ENCODE measurements at regions not wholly inside any gene's neighbourhood (a gene's known extent, or its start where the extent isn't known, plus 50 kb on each side); places are given as distances from the start of the nearest gene placed in this dataset.
"Not testable (repeated sequence)": the region's sequence is repeated elsewhere in the genome, so short reads cannot be mapped to it uniquely, and the experiment has no call there.

DNA sequence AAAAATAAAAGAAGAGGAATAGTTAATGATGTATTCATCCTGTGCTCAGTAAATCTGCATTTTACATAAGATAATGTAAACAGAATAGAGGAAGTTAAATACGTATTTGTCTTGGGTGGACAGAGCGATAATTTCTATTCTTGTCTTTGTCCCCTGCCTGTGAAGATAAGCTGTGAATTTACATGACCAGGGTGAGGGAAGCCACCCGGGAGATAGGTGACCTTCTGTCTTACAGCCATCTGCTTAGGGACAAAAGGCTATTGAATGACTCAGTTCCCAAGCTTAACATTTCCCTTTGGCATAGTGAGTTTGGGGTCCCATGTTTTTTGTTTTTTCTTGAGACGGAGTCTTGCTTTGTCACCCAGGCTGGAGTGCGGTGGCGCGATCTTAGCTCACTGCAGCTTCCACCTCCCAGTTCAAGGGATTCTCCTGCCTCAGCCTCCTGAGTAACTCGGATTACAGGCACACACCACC, 88.7 kb upstream of the KCTD7 start:
- TF ChIP-seq, protein P1, sequence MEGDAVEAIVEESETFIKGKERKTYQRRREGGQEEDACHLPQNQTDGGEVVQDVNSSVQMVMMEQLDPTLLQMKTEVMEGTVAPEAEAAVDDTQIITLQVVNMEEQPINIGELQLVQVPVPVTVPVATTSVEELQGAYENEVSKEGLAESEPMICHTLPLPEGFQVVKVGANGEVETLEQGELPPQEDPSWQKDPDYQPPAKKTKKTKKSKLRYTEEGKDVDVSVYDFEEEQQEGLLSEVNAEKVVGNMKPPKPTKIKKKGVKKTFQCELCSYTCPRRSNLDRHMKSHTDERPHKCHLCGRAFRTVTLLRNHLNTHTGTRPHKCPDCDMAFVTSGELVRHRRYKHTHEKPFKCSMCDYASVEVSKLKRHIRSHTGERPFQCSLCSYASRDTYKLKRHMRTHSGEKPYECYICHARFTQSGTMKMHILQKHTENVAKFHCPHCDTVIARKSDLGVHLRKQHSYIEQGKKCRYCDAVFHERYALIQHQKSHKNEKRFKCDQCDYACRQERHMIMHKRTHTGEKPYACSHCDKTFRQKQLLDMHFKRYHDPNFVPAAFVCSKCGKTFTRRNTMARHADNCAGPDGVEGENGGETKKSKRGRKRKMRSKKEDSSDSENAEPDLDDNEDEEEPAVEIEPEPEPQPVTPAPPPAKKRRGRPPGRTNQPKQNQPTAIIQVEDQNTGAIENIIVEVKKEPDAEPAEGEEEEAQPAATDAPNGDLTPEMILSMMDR (IDR thresholded peaks at IDR 0.05; ENCODE audit: low read depth, low read length): no peak
- Histone ChIP-seq H3K27me3 (no peaks in the 10 kb centered on the region), H3K36me3 (0 out of 2 replicates have a peak, but pooled peaks cover 3% of the 10 kb centered on the region), H3K9me3 (no peaks in the 10 kb centered on the region), H3K4me3 (ENCODE audit: low read depth, low read length) (no peak overlapping the region), H3K4me1 (no peaks in the 10 kb centered on the region)
- DNase-seq: no peak

DNA sequence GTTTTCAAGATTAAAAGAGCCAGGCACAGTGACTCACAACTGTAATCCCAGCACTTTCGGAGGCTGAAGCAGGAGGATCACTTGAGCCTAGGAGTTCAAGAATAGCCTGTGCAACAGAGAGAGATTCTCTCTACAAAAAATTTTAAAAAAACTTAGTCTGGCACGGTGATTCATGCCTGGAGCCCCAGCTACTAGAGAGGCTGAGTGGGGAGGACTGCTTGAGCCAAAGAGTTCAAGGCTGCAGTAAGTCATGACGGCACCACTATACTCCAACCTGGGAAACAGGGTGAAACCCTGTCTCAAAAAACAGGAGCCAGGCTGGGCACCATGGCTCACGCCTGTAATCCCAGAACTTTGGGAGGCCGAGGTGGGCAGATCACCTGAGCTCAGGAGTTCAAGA, 86.6 kb upstream of the KCTD7 start:
- no peak for DNase-seq
- no peaks in the 10 kb centered on the region for H3K9me3 ChIP-seq
- peaks cover 7% of the 10 kb centered on the region for H3K36me3 ChIP-seq
- TF ChIP-seq, protein P1 (IDR thresholded peaks at IDR 0.05; ENCODE audit: low read depth, low read length): no peak
- H3K4me3 ChIP-seq (ENCODE audit: low read depth, low read length): no peak overlapping the region
- H3K4me1 ChIP-seq: no peaks in the 10 kb centered on the region
- H3K27me3 ChIP-seq: no peaks in the 10 kb centered on the region

DNA sequence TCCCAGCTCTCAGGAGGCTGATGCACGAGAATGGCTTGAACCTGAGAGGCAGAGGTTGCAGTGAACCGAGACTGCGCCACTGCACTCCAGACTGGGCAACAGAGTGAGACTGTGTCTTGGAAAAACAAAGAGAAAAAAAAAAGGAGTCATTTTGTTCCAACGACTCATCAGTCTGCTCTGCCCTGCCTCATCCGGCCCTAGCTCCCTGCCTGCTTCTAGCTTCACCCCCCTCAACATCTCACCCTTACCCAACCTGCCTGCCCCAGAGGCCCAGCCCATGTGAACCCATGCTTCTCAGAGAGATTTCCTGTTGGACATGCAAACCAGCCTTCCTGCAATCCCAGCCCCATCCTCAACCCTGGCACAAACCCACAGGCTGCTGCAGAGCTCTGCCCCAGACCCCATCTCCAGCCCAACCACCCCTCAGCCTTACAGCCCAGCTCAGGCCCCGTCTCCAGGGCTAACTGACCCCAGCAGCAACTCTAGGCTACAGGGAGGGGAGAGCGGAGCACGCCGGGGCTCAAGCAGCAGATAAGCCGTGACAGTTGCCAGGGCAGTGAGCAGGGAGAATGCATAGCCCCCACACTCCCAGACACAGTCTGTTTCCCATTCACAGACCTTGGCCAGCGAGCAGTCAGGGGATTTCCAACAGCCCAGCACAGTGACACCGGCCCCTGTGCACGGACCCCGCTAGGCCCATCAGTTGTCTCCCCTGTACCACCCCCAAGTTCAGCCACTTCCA, 86.0 kb upstream of the KCTD7 start:
- TF ChIP-seq, protein P1 (IDR thresholded peaks at IDR 0.05; ENCODE audit: low read depth, low read length): no peak
- Histone ChIP-seq H3K9me3 (no peaks in the 10 kb centered on the region), H3K27me3 (no peaks in the 10 kb centered on the region), H3K4me3 (ENCODE audit: low read depth, low read length) (no peak overlapping the region), H3K4me1 (no peaks in the 10 kb centered on the region), H3K36me3 (peaks cover 10% of the 10 kb centered on the region)
- DNase-seq: no peak

DNA sequence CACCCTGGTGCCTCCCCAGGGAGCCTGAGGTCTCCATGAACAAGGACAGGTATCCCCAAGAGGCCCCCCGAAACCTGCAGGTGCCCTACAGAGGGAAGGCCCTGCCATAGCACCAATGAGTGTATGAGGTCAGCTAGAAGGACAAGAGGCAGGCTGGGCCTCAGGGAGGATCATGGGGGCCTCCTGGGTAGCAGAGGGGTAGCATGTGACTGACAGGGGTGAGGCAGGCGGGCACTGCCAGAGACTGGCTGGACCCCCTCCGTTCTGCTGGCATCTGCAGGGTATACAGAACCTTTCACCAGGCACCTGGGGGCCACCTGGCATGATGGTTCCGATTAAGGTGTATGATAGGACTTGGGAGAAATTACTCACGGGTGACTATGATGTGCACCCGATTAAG, 79.2 kb upstream of the KCTD7 start:
- H3K36me3 ChIP-seq: peaks cover 16% of the 10 kb centered on the region
- DNase-seq: no peak
- no peaks in the 10 kb centered on the region for H3K9me3 ChIP-seq
- no peak overlapping the region for H3K4me3 ChIP-seq (ENCODE audit: low read depth, low read length)
- H3K4me1 ChIP-seq: no peaks in the 10 kb centered on the region
- TF ChIP-seq, protein P1 (IDR thresholded peaks at IDR 0.05; ENCODE audit: low read depth, low read length): no peak
- H3K27me3 ChIP-seq: no peaks in the 10 kb centered on the region

DNA sequence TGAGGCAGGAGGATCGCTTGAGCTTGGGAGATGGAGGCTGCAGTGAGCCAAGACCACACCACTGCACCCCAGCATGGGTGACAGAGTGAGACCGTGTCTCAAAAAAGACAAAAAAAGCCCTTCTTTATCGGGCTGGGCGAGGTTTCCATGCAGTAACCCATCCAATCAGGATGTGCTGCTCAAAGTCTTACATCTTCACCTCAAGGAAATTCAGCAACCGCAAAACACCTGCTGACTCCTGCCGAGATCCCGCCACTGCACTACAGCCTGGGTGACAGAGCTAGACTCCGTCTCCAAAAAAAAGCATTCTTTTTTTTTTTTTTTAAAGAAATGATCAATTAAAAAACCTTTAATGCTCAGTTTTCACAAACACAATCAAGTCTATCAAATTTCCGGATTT, 75.7 kb upstream of the KCTD7 start:
- no peak for DNase-seq
- Histone ChIP-seq H3K4me3 (ENCODE audit: low read depth, low read length) (no peak overlapping the region), H3K9me3 (no peaks in the 10 kb centered on the region), H3K27me3 (no peaks in the 10 kb centered on the region), H3K36me3 (peaks cover 21% of the 10 kb centered on the region), H3K4me1 (no peaks in the 10 kb centered on the region)
- TF ChIP-seq, protein P1 (IDR thresholded peaks at IDR 0.05; ENCODE audit: low read depth, low read length): no peak

DNA sequence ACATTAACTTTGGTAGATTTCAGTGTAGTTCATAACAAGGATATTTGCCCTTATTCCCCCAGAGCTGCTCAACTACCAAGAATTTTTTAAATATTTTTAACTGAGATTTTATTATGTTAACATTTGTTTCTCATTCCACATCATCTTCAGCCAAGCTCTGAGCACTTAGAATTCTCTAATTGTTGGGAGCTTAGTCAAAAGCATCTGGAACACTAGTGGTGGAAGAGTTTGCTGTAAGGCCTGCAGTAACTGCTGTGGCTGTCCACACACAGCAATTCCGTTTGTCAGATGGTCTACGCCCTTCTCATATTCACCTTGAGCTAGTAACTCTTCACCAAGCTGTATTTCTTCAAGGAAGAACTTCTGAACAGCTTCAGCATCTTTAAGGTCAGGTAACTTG, 75.0 kb upstream of the KCTD7 start:
- H3K4me1 ChIP-seq; DNase-seq; H3K4me3 ChIP-seq (ENCODE audit: low read depth, low read length); H3K27me3 ChIP-seq; H3K9me3 ChIP-seq: not testable (repeated sequence)
- peaks cover 26% of the 10 kb centered on the region for H3K36me3 ChIP-seq

DNA sequence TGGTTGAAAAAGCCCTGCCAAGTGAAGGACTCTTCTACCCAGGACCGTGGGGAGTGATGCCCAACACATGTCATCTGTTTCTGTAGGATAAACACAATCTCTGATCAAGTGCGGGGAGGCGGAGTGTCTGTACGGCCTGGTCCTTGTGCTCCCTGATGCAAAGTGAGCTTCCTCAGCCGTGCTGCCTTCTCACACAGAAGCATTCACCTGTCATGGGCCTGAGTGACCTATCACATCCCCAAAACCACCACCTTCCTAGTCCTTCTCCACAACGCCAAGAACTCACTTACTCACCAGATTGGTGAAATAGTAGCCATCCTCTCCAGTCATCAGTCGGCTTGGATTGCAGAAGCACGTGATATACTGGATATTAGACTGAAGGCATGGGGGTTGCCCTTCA, 74.4 kb upstream of the KCTD7 start:
- H3K9me3 ChIP-seq; H3K4me3 ChIP-seq (ENCODE audit: low read depth, low read length); H3K4me1 ChIP-seq; DNase-seq; H3K27me3 ChIP-seq: not testable (repeated sequence)
- peaks cover 26% of the 10 kb centered on the region for H3K36me3 ChIP-seq

DNA sequence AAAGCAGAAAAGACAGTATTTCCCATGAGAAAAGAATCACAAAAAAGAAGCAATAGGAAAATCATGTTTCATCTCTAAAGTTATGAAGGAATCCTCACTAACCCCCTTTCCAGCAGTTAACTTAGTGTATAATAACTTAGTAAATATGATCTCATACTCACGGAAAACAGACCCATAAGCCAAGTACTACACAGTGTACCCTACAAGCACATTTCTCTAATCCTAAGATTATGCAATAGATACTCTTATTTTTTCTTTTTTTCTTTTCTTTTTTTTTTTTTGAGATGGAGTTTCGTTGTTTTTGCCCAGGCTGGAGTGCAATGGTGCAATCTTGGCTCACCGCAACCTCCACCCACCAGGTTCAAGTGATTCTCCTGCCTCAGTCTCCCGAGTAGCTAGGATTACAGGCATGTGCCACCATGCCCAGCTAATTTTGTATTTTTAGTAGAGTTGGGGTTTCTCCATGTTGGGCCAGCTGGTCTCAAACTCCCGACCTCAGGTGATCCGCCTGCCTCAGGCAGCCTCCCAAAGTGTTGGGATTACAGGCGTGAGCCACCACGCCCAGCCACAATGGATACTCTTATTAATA, 73.7 kb upstream of the KCTD7 start:
- H3K36me3 ChIP-seq: peaks cover 26% of the 10 kb centered on the region
- not testable (repeated sequence) for H3K9me3 ChIP-seq; DNase-seq; H3K27me3 ChIP-seq; H3K4me3 ChIP-seq (ENCODE audit: low read depth, low read length); H3K4me1 ChIP-seq
